NT2/D1 (cell line): ENCODE measurements at regions not wholly inside any gene's neighbourhood (a gene's known extent, or its start where the extent isn't known, plus 50 kb on each side); places are given as distances from the start of the nearest gene placed in this dataset.

Experiments
- SUZ12 ChIP-seq: IDR thresholded peaks from 2 replicates; pipeline ENCODE4 v1.6.1; 2011; ENCODE audit not compliant: insufficient read length, insufficient read depth; ENCODE audit errors: extremely low read depth
- ZNF274 ChIP-seq: IDR thresholded peaks from 2 replicates; pipeline ENCODE4 v1.6.1; 2011; ENCODE audit warnings: mild to moderate bottlenecking, low read depth, low read length

GRCh38 chr7:1314908-1315450 is 82.3 kb downstream of the UNCX start:
- TF ChIP-seq ZNF274 = no peak
- no peak for TF ChIP-seq SUZ12
